ENCODE measurements at regions not wholly inside any gene's neighbourhood (a gene's known extent, or its start where the extent isn't known, plus 50 kb on each side); places are given as distances from the start of the nearest gene placed in this dataset.

DNA sequence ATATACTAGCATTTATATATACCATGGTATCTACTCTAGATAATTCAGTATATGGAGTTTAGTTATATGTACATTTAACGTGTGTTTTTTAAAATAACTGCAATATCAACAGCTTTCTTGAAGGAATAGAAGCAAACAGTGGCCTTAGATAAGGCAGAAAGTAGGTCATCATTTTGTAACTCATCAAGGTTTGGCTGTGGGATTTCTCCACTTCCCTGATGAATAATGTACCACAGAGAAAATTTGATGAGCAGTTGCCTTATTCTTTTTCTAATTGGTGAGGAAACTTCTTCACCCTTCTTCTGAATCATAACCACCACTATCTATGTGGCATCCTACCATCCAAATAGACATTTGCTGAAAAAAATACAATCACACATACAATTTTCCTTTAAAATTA lies 590.2 kb upstream of the SPRY2 start:
- TF ChIP-seq, protein P1, sequence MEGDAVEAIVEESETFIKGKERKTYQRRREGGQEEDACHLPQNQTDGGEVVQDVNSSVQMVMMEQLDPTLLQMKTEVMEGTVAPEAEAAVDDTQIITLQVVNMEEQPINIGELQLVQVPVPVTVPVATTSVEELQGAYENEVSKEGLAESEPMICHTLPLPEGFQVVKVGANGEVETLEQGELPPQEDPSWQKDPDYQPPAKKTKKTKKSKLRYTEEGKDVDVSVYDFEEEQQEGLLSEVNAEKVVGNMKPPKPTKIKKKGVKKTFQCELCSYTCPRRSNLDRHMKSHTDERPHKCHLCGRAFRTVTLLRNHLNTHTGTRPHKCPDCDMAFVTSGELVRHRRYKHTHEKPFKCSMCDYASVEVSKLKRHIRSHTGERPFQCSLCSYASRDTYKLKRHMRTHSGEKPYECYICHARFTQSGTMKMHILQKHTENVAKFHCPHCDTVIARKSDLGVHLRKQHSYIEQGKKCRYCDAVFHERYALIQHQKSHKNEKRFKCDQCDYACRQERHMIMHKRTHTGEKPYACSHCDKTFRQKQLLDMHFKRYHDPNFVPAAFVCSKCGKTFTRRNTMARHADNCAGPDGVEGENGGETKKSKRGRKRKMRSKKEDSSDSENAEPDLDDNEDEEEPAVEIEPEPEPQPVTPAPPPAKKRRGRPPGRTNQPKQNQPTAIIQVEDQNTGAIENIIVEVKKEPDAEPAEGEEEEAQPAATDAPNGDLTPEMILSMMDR (conservative IDR thresholded peaks at IDR 0.05; ENCODE audit: low read depth, low read length): no peak
- no peak for TF ChIP-seq EZH2 (IDR thresholded peaks at IDR 0.05; ENCODE audit: low read length, unreplicated experiment)
- no peak for TF ChIP-seq EZH2phosphoT487 (IDR thresholded peaks at IDR 0.05; ENCODE audit: borderline replicate concordance, low read length)
